ENCODE measurements at regions not wholly inside any gene's neighbourhood (a gene's known extent, or its start where the extent isn't known, plus 50 kb on each side); places are given as distances from the start of the nearest gene placed in this dataset.
"Not testable (repeated sequence)": the region's sequence is repeated elsewhere in the genome, so short reads cannot be mapped to it uniquely, and the experiment has no call there.

- not testable (repeated sequence) for FAIRE-seq; DNase-seq (ENCODE audit: low spot score)
Observed at GRCh38 chr2:87343347-87343746, 321.7 kb upstream of the PLGLB1 start.

GRCh38 chr2:87345283-87345682 is 323.6 kb upstream of the PLGLB1 start:
- FAIRE-seq, result not testable (repeated sequence)

DNA sequence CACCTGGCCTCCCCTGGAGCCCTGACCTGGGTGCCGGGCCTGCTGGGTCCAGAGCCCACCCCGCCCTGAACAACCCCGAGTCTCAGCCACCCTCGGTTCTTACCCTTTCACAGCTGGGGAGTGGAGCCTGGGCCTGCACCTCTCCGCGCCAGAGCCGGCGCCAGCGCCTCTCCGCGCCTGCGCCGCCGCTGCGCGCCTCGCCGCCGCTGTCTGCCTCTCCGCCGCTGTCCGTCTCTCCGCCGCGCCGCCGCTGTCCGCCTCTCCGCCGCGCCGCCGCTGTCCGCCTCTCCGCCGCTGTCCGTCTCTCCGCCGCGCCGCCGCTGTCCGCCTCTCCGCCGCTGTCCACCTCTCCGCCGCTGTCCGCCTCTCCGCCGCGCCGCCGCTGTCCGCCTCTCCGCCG is 326.9 kb upstream of the PLGLB1 start:
- not testable (repeated sequence) for DNase-seq (ENCODE audit: low spot score); FAIRE-seq

More at GRCh38 chr2:87345283-87345682, 323.6 kb upstream of the PLGLB1 start:
- DNase-seq (ENCODE audit: low spot score), result not testable (repeated sequence)

DNA sequence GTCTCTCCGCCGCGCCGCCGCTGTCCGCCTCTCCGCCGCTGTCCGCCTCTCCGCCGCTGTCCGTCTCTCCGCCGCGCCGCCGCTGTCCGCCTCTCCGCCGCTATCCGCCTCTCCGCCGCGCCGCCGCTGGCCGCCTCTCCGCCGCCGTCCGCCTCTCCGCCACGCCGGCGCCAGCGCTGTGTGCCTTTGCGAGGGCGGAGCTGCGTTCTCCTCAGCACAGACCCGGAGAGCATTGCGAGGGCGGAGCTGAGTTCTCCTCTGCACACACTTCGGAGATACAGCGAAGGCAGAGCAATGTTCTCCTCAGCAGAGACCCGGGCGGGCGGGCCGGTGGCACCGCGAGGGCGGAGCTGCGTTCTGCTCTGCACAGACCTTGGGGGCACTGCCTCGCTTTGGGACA is 327.4 kb upstream of the PLGLB1 start:
- not testable (repeated sequence) for FAIRE-seq; DNase-seq (ENCODE audit: low spot score)

GRCh38 chr2:87352178-87352934 is 330.7 kb upstream of the PLGLB1 start:
- not testable (repeated sequence) for DNase-seq (ENCODE audit: low spot score); FAIRE-seq

- FAIRE-seq; DNase-seq (ENCODE audit: low spot score): not testable (repeated sequence)
Observed at GRCh38 chr2:87353408-87353807, 331.8 kb upstream of the PLGLB1 start.

DNA sequence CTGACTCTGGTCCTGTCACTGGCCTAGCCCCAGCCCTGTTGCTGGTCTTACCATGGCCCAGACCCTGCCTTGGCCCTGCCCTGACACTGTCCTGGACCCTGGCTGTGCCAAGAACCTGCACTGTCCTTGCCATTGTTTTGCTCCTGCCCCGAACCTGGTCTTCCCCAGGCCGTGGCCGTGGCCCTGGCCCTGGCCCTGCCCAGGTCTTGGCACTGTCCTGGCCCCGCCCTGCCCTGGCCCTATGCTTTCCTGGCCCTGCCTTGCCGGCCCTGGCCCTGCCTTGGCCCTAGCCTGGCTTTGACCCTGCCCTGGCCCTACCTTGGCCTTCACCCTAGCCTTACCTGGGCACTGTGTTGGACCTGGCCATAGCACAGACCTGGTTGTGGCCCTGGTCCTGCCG is 332.5 kb upstream of the PLGLB1 start:
- not testable (repeated sequence) for DNase-seq (ENCODE audit: low spot score); FAIRE-seq

GRCh38 chr2:87360250-87360649 is 338.6 kb upstream of the PLGLB1 start:
- not testable (repeated sequence) for DNase-seq (ENCODE audit: low spot score); FAIRE-seq

GRCh38 chr2:87360927-87361326 is 339.3 kb upstream of the PLGLB1 start:
- not testable (repeated sequence) for DNase-seq (ENCODE audit: low spot score); FAIRE-seq

DNA sequence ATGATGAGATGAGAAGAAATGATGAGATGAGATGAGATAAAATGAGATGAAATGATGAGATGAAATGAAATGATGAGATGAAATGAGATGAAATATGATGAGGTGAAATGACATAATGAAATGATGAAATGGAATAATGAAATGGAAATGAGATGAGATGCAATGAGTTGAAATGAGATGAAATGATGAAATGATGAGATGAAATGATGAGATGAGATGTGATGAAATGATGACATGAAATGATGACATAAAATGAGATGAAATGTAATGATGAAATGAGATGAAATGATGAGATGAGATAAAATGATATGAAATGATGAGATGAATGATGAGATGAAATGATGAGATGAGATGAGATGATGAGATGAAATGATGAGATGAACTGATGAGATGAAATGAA is 340.2 kb upstream of the PLGLB1 start:
- FAIRE-seq; DNase-seq (ENCODE audit: low spot score): not testable (repeated sequence)

DNA sequence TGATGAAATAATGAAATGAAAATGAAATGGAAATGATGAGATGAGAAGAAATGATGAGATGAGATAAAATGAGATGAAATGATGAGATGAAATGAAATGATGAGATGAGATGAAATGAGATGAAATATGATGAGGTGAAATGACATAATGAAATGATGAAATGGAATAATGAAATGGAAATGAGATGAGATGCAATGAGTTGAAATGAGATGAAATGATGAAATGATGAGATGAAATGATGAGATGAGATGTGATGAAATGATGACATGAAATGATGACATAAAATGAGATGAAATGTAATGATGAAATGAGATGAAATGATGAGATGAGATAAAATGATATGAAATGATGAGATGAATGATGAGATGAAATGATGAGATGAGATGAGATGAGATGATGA is 342.7 kb upstream of the PLGLB1 start:
- FAIRE-seq; DNase-seq (ENCODE audit: low spot score): not testable (repeated sequence)

DNA sequence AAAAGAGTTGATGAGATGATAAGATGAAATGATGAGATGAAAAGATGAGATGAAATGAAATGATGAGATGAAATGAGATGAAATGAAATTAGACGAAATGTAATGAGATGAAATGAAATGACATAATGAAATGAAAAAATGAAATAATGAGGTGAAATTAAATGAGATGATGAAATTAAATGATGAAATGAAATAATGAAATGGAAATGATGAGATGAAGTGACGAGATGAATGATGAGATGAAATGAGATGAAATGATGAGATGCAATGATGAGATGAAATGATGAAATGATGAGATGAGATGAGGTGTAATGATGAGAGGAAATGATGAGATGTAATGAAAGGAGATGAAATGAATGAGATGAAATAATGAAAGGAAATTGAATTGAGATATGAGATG is 343.4 kb upstream of the PLGLB1 start:
- not testable (repeated sequence) for FAIRE-seq; DNase-seq (ENCODE audit: low spot score)

- FAIRE-seq; DNase-seq (ENCODE audit: low spot score): not testable (repeated sequence)
Observed at GRCh38 chr2:87386063-87386560, 361.8 kb upstream of the PLGLB2 start.

- DNase-seq (ENCODE audit: low spot score); FAIRE-seq: not testable (repeated sequence)
Observed at GRCh38 chr2:87395784-87396183, 352.1 kb upstream of the PLGLB2 start.

- FAIRE-seq; DNase-seq (ENCODE audit: low spot score): not testable (repeated sequence)
Observed at GRCh38 chr2:87396551-87397265, 351.2 kb upstream of the PLGLB2 start.

DNA sequence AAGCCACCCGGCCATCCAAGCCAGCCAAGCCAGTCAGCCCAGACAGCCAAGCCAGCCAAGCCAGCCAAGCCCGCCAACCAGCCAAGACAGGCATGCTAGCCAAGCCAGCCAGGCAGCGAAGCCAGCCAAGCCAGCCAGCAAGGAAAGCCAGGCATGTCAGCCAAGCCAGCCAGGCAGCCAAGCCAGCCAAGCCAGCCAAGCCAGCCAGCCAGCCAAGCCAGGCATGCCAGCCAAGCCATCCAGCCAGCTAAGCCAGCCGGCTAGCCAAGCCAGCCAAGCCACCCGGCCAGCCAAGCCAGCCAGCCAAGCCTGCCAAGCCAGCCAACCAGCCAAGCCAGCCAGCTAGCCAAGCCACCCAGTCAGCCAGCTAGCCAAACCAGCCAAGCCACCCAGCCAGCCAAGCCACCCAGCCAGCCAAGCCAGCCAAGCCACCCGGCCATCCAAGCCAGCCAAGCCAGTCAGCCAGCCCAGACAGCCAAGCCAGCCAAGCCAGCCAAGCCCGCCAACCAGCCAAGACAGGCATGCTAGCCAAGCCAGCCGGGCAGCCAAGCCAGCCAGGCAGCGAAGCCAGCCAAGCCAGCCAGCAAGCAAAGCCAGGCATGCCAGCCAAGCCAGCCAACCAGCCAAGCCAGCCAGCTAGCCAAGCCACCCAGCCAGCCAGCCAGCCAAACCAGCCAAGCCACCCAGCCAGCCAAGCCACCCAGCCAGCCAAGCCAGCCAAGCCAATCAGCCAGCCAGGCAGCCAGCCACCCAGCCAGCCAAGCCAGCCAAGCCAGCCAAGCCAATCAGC is 350.4 kb upstream of the PLGLB2 start:
- DNase-seq (ENCODE audit: low spot score); FAIRE-seq: not testable (repeated sequence)

GRCh38 chr2:87398567-87399305 is 349.2 kb upstream of the PLGLB2 start:
- FAIRE-seq; DNase-seq (ENCODE audit: low spot score): not testable (repeated sequence)

DNA sequence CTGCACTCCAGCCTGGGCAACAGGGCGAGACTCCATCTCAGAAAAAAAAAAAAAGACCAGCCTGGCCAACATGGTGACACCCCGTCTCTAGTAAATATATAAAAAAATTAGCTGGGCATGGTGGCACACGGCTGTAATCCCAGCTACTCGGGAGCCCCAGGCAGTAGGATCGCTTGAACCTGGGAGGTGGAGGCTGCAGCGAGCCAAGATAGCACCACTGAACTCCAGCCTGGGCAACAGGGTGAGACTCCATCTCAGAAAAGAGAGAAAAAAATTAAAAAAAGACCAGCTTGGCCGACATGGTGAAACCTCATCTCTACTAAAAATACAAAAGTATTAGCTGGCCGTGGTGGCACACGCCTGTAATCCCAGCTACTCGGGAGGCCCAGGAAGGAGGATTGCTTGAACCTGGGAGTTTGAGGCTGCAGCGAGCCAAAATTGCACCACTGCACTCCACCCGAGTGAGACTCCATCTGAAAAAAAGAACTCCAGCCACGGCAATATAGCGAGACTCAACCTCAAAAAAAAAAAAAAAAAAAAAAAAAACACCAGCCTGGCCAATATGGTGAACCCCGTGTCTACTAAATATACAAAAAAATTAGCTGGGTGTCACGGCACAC is 346.1 kb upstream of the PLGLB2 start:
- FAIRE-seq (no peak), DNase-seq (ENCODE audit: low spot score) (no peak)

GRCh38 chr2:87403893-87404175 is 344.1 kb upstream of the PLGLB2 start:
- no peak for FAIRE-seq
- DNase-seq (ENCODE audit: low spot score), result no peak
